Adrenal gland (tissue), 9 donors: ENCODE measurements at regions not wholly inside any gene's neighbourhood (a gene's known extent, or its start where the extent isn't known, plus 50 kb on each side); places are given as distances from the start of the nearest gene placed in this dataset.

Experiments
- DNase-seq, 7 donors: peaks; one replicate each; pipeline ENCODE4 v3.0.0-alpha.2; 2019 to 2020
- H3K27ac ChIP-seq, 5 donors: fragments of 200-600 bp; sonication (generic) in 4 of 5; 1 replicate in 3 of 5; 2 replicates in 2 of 5; pipeline versions ENCODE4 v1.5.1 to v1.8.0; 2016 to 2020; ENCODE audit warnings: mild to moderate bottlenecking in 1 of 5
- H3K27me3 ChIP-seq: fragments of 200-600 bp; 2 replicates; pipeline ENCODE4 v1.8.0; 2021
- H3K36me3 ChIP-seq, 2 donors: fragments of 200-600 bp; replicated peaks in 1 of 2; 1 replicate in 1 of 2; 2 replicates in 1 of 2; pipeline versions ENCODE4 v1.5.1 to v1.8.0; 2018 to 2022
- H3K4me1 ChIP-seq, 2 donors: fragments of 200-600 bp; replicated peaks in 1 of 2; 1 replicate in 1 of 2; 2 replicates in 1 of 2; pipeline versions ENCODE4 v1.5.1 to v1.8.0; 2018 to 2021
- H3K4me3 ChIP-seq, 4 donors: fragments of 200-600 bp; sonication (generic) in 3 of 4; one replicate each; pipeline ENCODE4 v1.5.1; 2016 to 2018
- H3K9me3 ChIP-seq, 3 donors: fragments of 200-600 bp; sonication (generic) in 1 of 3; replicated peaks in 1 of 3; 1 replicate in 2 of 3; 2 replicates in 1 of 3; pipeline versions ENCODE4 v1.5.1 to v1.8.0; 2016 to 2021
- POLR2A ChIP-seq, 2 donors: fragments of 450-650 bp; IDR thresholded peaks; one replicate each; pipeline ENCODE4 v1.6.1; 2017; ENCODE audit warnings: antibody characterized with exemption in 2 of 2, mild to moderate bottlenecking in 2 of 2, moderate library complexity in 1 of 2
- WGBS, 4 donors: extraction: QIAGEN DNeasy Blood & Tissue Kit in 2 of 4; methylation state at CpG; one replicate each; pipeline versions ENCODE4 v1.1.5 to v1.1.7; 2013 to 2017; 5-methylcytosine and 5-hydroxymethylcytosine counted together
- intact Hi-C, 2 donors: fragments of 100-400 bp; cut with DNase I; formaldehyde crosslinking; loops; one replicate each; pipeline versions ENCODE4 v1.14.1 to v1.15.0; 2022 to 2023
- TF ChIP-seq, protein P1 (sequence below), 6 experiments: fragments of 450-650 bp in 4 of 6; fragments of 200-600 bp in 2 of 6; sonication (generic) in 1 of 6; IDR thresholded peaks; 1 replicate in 5 of 6; 2 replicates in 1 of 6; pipeline versions ENCODE4 v1.5.1 to v1.8.0; 2016 to 2021; ENCODE audit warnings: antibody characterized with exemption in 6 of 6, mild to moderate bottlenecking in 2 of 6, moderate library complexity in 1 of 6
- donor health status: healthy with polysubstance abuse.
- donor health status: Bipolar disorder and iron deficiency.
- donor health status: DM: yes; HTN: yes; CAD: no.
- donor health status: DM: no; HTN: no; CAD: no.
- donor health status: DM: no; HTN: no; CAD: no.

DNA sequence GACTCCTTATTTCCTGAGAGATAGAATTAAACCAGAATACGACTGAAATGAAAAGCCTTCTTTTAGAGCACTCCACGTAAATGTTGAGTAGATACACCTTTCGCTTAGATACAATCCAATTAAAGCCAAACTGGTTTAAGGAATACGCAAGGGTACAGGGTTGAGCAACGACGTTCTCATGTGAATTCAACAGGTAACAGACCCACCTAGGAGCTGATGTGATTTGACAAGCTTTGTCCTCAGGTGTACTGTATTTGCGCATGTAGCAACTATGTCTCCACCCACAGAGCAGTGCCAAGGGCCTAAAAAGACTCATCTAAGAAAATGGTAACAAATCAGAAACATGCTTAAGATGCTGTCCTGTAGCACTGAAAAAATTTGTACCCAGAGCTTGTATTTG lies 139.6 kb downstream of the GATA3 start:
- no peaks in the 10 kb centered on the region for H3K36me3 ChIP-seq

DNA sequence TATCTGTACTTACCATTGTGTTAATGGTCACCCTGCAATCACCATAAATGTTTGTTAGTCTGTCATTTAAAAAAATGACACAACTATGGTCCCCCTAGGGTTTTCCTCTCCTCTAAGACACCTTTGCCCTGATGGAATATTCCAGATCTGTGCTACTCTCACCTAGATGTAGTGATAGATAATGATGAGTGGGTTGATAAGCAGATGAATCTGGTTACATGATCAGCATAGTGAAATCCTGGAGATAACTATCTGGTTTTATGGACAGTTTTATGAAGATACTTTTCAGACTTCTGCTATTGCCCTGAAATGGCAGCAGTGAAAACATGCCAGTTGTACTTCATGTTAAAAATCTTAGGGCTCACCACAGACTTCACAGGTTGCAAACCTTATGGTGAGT lies 152.4 kb downstream of the GATA3 start:
- Histone ChIP-seq H3K27me3 (no peaks in the 10 kb centered on the region), H3K9me3 (no peaks in the 10 kb centered on the region), H3K4me3 (no peak overlapping the region), H3K27ac (no peak overlapping the region), H3K36me3 (no peaks in the 10 kb centered on the region), H3K4me1 (no peaks in the 10 kb centered on the region)
- no peak for DNase-seq
- intact Hi-C loops: no loop called here
- TF ChIP-seq, protein P1, sequence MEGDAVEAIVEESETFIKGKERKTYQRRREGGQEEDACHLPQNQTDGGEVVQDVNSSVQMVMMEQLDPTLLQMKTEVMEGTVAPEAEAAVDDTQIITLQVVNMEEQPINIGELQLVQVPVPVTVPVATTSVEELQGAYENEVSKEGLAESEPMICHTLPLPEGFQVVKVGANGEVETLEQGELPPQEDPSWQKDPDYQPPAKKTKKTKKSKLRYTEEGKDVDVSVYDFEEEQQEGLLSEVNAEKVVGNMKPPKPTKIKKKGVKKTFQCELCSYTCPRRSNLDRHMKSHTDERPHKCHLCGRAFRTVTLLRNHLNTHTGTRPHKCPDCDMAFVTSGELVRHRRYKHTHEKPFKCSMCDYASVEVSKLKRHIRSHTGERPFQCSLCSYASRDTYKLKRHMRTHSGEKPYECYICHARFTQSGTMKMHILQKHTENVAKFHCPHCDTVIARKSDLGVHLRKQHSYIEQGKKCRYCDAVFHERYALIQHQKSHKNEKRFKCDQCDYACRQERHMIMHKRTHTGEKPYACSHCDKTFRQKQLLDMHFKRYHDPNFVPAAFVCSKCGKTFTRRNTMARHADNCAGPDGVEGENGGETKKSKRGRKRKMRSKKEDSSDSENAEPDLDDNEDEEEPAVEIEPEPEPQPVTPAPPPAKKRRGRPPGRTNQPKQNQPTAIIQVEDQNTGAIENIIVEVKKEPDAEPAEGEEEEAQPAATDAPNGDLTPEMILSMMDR (IDR thresholded peaks at IDR 0.05): no peak
- TF ChIP-seq POLR2A (IDR thresholded peaks at IDR 0.05): no peak

More for the DNA sequence above, 139.6 kb downstream of the GATA3 start:
- Histone ChIP-seq H3K4me1 (no peaks in the 10 kb centered on the region), H3K9me3 (no peaks in the 10 kb centered on the region), H3K27ac (no peak overlapping the region), H3K4me3 (no peak overlapping the region), H3K27me3 (no peaks in the 10 kb centered on the region)
- no peak for DNase-seq
- 83 to 92% (median 89%) methylated on average over 7 of the region's 7 CpGs for WGBS, 4 donors
- intact Hi-C loops: no loop called here
- no peak for TF ChIP-seq POLR2A (IDR thresholded peaks at IDR 0.05)
- TF ChIP-seq, protein P1 (IDR thresholded peaks at IDR 0.05): no peak

DNA sequence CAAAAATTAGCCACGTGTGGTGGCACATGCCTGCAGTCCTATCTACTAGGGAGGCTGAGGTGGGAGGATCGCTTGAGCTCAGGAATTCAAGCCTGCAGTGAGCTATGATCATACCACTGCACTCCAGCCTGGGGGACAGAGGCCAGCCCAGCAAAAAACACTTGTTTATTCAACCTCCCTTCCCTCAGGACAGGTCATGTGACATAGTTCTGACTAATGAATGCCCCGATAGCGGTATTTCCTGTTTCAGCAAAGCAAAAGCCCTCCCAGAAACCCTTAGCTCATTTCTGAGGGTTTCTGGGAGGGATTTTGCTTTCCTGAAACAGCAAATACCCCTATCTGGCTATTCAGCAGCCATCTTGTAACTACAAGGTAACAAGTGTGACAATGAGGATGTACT lies 157.1 kb downstream of the GATA3 start:
- no peak overlapping the region for H3K4me3 ChIP-seq
- H3K27me3 ChIP-seq: no peaks in the 10 kb centered on the region
- H3K36me3 ChIP-seq: no peaks in the 10 kb centered on the region
- DNase-seq: no peak
- no peaks in the 10 kb centered on the region for H3K9me3 ChIP-seq
- H3K4me1 ChIP-seq: no peaks in the 10 kb centered on the region
- H3K27ac ChIP-seq: no peak overlapping the region
- TF ChIP-seq, protein P1 (IDR thresholded peaks at IDR 0.05): no peak
- TF ChIP-seq POLR2A (IDR thresholded peaks at IDR 0.05): no peak
- WGBS, 4 donors: 75 to 87% (median 81%) methylated on average over 4 of the region's 4 CpGs
- intact Hi-C loops: no loop called here

DNA sequence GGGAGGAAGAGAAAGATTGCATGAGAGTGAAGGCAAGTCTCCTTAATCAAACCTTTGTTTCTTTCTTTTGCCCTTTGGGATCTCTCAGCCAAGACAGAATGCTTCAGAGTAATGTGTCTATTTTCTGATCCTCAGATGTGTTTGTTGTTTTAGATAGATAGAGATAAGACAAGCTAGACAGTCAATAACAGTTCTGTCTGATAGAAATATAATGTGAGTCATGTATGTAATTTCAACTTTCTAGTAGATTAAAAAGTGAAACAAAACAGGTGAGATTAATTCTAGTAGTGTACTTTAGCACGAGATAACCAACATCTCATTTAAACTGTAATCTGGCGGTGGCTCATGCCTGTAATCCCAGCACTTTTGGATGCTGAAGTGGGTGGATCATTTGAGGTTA lies 159.2 kb downstream of the GATA3 start:
- TF ChIP-seq POLR2A (IDR thresholded peaks at IDR 0.05): no peak
- TF ChIP-seq, protein P1 (IDR thresholded peaks at IDR 0.05): no peak
- DNase-seq: no peak
- Histone ChIP-seq H3K27ac (no peak overlapping the region), H3K4me3 (no peak overlapping the region), H3K36me3 (no peaks in the 10 kb centered on the region), H3K27me3 (no peaks in the 10 kb centered on the region), H3K9me3 (no peaks in the 10 kb centered on the region), H3K4me1 (no peaks in the 10 kb centered on the region)
- WGBS, 4 donors: 90 to 100% (median 94%) methylated on average over 2 of the region's 2 CpGs
- intact Hi-C loops: no loop called here
